Frontal cortex (tissue), 3 donors: ENCODE measurements at regions not wholly inside any gene's neighbourhood (a gene's known extent, or its start where the extent isn't known, plus 50 kb on each side); places are given as distances from the start of the nearest gene placed in this dataset.
"Not testable (repeated sequence)": the region's sequence is repeated elsewhere in the genome, so short reads cannot be mapped to it uniquely, and the experiment has no call there.

Experiments
- DNase-seq, 2 donors: peaks; one replicate each; pipeline ENCODE4 v3.0.0; 2012; ENCODE audit warnings: low spot score in 2 of 2
- FAIRE-seq: peaks from 2 replicates; lab custom pipeline; 2012; peaks lifted over from hg19 to GRCh38; lab: Jason Lieb, UNC
- donor health status: control.
- donor health status: control.
- donor health status: control.

GRCh38 chr5:57398413-57399093 is 84.1 kb downstream of the ACTBL2 start:
- no peak for DNase-seq
- no peak for FAIRE-seq

GRCh38 chr5:57396701-57397100 is 85.9 kb downstream of the ACTBL2 start:
- FAIRE-seq, result no peak
- no peak for DNase-seq

DNA sequence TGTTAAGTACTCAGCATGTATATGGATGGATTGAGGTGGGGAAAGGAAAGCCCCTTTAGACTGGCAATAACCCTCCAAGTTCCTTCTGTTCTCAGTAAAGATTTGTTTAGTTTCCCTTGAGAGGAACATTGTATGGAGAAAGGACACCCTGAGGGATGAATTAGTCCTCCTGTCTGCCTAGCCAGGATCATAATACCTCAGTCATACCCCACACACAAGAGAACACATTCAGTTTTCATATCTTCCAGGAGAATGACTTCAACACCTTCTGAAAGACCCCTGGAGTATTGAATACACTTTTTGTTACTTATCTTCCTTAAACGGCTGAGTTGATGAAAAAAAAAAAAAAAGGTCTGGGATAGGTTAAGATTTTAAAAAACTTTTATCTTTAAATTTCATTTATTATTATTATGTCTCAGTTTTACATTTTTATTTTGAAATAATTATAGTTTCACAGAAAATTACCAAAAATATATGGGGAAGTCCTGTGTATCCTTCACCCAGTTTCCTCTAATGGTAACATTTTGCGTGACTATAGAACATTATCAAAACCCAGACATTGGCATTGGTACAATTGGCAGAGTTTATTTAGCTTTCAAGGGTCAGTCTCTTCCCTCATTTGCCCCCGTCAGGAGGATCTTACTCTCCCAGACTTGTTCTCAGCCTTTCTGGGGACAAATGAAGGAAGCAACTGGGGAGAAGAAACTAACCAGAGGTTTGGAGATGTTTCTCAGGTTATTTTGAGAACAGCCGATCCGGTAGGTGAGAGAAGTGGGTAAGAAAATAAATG is 88.0 kb downstream of the ACTBL2 start:
- FAIRE-seq, result no peak

DNA sequence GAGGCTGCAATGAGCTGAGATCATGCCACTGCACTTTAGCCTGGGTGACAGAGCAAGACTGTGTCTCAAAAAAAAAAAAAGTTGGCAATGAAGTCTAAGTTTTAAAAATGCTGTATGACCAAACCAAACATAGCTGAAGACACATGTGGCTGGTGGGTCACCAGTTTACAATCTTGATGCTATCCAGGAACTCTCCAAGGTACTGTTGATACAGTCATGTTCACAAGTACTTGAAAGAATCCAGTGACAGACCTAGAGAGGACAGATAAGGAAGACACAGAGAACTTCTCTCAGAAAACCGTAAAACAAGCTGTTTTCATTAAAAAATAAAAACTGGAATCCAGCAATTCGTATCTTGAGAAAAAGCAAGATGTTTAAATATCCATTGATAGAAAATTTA is 95.7 kb downstream of the ACTBL2 start:
- DNase-seq, result no peak
- no peak for FAIRE-seq

More for the DNA sequence above, 88.0 kb downstream of the ACTBL2 start:
- no peak for DNase-seq

DNA sequence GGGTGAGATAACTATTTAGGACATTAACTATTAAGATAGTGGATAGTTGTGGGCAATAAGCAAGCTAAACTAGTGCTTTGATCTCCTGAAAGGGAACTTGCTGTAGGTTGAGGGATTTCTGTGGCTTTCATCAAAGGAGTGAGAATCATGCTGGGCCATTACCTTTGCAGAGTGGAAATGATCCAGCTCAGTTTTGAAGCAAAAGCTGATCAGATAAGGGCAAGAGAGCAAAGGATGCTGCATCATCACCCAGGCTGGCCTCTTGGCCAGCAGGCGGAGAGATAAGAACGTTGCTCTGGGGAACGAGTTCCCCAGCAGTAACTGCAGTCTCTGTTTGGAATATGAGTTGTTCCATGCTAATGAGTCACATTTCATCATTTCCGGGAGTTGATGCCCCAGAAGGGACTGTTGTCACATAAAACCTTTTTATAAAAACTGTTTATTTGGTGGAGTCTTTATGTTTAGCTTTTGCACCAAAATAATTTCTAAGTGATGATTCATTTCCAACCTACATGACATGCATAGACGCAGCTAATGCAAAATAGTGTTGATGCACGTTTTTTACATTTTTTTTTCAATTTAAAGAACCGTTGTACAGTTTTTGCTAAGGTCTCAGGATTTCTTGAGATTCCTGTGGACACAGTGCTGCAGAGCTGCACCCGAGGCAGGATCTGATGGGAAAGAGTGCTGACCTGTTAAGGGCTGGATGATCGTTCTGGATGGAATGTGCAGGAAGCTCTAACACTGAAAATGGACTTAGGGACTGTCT is 99.3 kb downstream of the ACTBL2 start:
- DNase-seq (peak in 1 of 2 donors; percentile 13), FAIRE-seq (no peak)

DNA sequence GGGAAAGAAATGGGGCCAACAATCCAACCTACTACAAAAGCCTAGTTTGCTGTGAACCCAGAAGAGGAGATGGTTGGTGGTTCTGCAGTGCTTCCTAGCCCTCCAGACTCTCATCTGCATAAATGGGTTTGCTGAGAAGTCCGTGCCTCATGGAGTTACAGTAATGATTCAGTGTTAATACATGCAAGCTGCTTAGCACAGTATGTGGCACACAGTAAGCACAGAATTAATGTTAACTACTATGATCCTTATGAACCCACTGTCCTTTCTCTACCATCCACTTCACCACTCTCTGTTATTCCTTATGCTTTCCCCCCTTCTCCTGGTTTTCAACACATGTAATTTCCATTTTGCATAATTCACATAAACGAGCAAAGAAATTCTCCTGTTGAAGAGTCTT is 100.0 kb downstream of the ACTBL2 start:
- DNase-seq, result no peak
- FAIRE-seq, result no peak

DNA sequence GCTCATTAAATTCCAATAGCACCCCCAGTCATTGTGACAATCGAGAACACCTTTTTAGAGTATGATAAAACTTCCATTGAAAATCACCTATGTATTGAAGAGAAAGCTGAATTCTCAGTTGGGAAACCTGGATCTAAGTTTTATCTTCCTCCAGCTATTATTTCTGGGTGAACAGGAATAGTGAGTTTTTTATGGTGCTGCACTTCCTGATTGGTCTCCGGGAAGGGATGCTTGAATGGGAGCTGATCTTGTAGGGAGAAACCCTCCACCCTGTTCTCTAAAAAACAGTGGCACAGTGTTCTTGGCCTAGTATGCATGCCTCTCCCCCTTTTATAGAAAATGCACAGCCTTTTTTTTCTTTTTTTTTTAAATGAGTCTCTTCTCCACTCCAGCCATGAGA is 112.2 kb downstream of the ACTBL2 start:
- no peak for FAIRE-seq
- no peak for DNase-seq

GRCh38 chr5:57368010-57368409 is 114.6 kb downstream of the ACTBL2 start:
- no peak for FAIRE-seq
- no peak for DNase-seq

- DNase-seq (no peak), FAIRE-seq (no peak)
These were observed 115.9 kb downstream of the ACTBL2 start for GRCh38 chr5:57366744-57367143.

DNA sequence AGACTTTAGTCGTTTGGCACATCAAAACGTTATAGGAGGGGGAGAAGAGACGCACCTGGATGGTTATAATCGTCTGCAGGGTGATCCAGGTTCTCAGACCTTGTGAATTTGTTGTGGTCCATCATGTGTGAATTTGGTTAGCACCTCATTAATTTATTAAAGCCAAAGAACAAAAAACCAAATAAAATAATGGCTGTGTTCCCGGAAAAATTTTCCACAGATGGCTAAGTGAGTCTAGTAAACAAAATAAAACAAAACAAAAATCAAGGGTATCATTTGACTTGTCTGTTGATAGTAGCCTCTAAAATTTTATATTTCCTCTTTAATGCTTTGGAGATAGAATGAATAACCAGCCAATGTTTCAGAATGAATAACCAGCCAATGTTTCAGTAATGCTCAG is 119.7 kb downstream of the ACTBL2 start:
- no peak for FAIRE-seq
- DNase-seq, result no peak

DNA sequence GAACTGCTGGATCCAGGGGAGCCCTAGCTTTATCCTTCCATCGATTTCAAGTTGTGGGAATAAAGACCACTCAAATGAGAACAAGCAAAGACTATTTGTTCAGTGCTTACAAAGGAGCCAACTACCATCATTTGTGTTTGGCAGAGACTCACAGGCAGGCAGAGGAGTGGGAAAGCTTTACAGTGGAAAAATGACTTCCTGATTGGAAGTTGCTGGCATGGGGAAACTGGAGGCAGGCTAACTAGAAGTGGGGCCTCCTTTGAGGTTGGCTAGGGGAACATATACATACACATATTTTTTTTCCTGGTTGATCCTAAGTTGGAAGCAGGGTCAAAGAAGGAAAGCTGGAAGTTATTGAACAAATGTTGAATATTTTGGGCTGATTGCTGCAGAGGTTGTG is 121.7 kb downstream of the ACTBL2 start:
- no peak for FAIRE-seq

GRCh38 chr5:57358796-57359592 is 123.6 kb downstream of the ACTBL2 start:
- FAIRE-seq (no peak), DNase-seq (no peak)

More for the DNA sequence above, 121.7 kb downstream of the ACTBL2 start:
- no peak for DNase-seq

GRCh38 chr5:57356850-57357249 is 125.8 kb downstream of the ACTBL2 start:
- not testable (repeated sequence) for FAIRE-seq, DNase-seq

DNA sequence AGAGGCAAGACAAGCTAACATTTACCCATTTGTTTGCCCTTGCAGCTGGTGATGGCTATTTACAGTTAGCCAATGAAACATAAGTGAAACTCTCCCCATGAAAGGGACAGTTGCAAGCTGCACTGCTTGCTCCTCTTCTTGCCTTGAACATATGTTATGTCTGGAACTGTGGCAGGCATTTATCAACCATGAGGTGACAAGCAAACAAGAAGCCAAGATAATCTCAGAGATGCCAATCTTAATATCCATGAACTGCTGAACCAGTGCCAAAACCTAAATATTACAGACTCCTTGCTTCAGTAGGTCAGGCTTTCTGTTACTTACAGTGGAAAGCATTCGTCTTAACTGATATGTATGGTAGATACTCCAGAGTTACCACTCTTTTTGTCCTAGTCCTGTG is 133.4 kb downstream of the ACTBL2 start:
- DNase-seq, result no peak
- FAIRE-seq, result no peak

DNA sequence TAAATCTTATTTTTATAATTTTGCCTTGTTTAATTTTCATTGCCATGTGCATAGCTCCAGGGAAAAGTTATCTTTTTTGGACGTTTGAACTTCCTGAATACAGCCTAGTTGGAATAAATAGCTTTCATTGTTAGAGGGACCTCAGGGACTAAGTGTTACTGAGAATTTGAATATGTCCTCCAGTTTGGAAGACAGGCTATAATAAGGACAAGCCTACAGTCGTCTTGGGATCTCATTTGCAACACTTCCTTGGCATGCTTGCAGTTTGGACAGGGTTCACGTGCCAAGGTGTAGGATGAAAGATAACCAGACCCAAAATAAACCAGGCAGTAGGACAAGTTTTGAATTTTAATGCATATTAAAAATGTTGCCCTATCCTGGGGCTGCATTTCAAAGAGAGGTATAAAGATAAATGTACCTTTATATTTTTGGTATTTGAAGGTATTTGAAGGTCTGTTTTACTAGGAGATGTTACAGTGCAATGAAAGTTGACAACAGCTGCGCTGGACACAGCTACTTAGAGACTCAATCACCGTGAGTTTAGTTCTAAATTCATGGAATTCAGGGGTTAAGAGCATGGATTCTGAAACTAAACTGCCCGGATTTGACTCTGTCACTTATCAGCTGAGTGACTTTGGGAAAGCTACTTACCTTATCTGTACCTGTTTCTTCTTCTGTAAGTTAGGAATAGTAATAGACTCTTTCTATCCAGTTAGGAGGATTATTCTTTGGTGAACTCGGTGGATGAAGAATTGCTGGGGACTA is 134.1 kb downstream of the ACTBL2 start:
- FAIRE-seq (no peak), DNase-seq (no peak)

GRCh38 chr5:57346328-57346727 is 136.3 kb downstream of the ACTBL2 start:
- FAIRE-seq, result no peak
- DNase-seq, result no peak

DNA sequence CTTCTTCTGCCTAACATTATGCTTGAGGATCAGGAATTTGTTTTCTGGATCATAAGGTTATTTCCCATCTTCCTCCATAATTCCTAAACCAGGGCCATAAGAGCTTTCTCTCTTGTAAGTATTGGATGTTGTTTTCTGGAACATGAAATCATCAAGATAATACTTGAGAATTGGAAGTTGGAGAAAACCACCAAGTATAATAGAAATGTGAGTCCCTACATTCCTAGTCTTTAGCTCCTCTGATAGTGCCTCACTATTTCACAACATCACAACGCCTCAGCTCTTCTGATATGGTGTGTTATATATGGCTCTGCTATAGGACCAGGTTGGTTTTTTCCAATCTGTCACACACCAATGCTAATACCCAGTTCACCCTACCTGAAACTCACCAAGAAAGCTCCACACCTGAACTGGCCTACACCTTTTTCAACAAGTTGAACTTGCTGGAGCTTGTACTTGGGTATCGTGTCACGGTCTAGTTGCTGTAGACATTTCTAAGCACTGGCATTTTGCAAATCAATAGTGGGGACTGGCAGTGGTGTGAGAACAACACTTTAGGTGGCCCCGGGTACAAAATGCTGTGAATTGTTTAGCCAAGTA is 141.1 kb downstream of the ACTBL2 start:
- DNase-seq (no peak), FAIRE-seq (no peak)

GRCh38 chr5:57340681-57341080 is 141.9 kb downstream of the ACTBL2 start:
- FAIRE-seq (no peak), DNase-seq (no peak)

DNA sequence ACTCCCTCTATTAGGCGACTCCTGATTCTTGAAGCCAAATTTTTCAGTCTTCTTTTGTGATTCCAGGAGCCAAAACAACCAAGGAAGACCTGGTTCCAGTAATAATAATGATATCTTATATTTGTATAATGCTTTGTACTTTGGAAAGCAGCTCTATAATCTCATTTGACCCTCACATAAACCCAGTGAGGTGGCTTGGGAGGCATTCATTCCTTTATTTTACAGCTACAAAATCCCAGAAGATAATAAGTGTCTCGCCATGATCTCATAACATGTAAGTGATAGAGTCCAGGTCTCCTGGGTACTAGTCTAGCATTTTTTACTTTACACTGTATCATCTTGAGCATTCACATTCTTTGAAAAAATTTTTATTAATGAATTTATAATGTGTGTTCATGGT is 143.1 kb downstream of the ACTBL2 start:
- DNase-seq (no peak), FAIRE-seq (no peak)
